ENCODE measurements at regions not wholly inside any gene's neighbourhood (a gene's known extent, or its start where the extent isn't known, plus 50 kb on each side); places are given as distances from the start of the nearest gene placed in this dataset.

DNA sequence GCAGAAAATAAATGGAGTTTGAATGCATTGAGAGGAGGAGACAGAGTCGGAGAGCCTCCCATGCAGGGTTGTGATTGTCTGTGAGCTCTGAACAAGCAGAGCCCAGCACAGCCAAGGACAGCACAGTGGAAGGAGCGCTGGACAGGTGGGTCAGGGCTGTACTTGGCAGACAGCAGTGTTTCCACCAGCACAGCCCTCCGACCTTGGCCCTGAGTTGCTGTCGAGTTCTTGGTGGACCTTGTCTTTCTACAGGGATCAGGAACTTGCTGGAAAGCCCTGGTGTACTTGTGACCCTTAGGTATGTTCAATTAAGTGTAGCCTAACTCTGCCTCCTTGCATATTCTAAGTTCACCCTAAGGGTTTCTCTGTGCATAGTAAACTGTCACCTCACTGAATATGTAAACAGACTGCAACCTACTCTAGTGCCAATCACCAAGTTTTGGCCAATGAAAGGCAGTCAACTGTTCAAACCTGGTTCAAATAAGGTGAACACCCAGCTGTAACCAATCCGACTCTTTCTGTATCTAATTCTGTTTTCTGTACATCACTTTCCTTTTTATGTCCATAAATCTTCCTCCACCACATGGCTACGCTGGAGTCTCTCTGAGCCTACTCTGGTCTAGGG, 86.6 kb upstream of the SLC25A33 start:
- TF ChIP-seq CTCF (IDR thresholded peaks at IDR 0.05; ENCODE audit: low read length) = no peak
- TF ChIP-seq EZH2phosphoT487 (IDR thresholded peaks at IDR 0.05; ENCODE audit: low read length) = no peak
- TF ChIP-seq EZH2 (optimal IDR thresholded peaks at IDR 0.05; ENCODE audit: low read depth, low read length) = no peak
